Testis (tissue), 2 donors: ENCODE measurements at regions not wholly inside any gene's neighbourhood (a gene's known extent, or its start where the extent isn't known, plus 50 kb on each side); places are given as distances from the start of the nearest gene placed in this dataset.

Source experiments
- POLR2A ChIP-seq: fragments of 450-650 bp; IDR thresholded peaks from one replicate; pipeline ENCODE4 v1.6.1; 2017; ENCODE audit warnings: antibody characterized with exemption, mild to moderate bottlenecking, moderate library complexity
- TF ChIP-seq, protein P1 (sequence below), 3 experiments: fragments of 450-650 bp in 2 of 3; fragments of 200-600 bp in 1 of 3; sonication (generic) in 1 of 3; IDR thresholded peaks; one replicate each; pipeline ENCODE4 v1.5.1; 2016 to 2019; ENCODE audit warnings: antibody characterized with exemption in 3 of 3, mild to moderate bottlenecking in 2 of 3, moderate library complexity in 1 of 3

- TF ChIP-seq, protein P1, sequence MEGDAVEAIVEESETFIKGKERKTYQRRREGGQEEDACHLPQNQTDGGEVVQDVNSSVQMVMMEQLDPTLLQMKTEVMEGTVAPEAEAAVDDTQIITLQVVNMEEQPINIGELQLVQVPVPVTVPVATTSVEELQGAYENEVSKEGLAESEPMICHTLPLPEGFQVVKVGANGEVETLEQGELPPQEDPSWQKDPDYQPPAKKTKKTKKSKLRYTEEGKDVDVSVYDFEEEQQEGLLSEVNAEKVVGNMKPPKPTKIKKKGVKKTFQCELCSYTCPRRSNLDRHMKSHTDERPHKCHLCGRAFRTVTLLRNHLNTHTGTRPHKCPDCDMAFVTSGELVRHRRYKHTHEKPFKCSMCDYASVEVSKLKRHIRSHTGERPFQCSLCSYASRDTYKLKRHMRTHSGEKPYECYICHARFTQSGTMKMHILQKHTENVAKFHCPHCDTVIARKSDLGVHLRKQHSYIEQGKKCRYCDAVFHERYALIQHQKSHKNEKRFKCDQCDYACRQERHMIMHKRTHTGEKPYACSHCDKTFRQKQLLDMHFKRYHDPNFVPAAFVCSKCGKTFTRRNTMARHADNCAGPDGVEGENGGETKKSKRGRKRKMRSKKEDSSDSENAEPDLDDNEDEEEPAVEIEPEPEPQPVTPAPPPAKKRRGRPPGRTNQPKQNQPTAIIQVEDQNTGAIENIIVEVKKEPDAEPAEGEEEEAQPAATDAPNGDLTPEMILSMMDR (IDR thresholded peaks at IDR 0.05), result no peak
- TF ChIP-seq POLR2A, result no peak
Observed at GRCh38 chr10:64376167-64376566, 855.0 kb downstream of the REEP3 start.
